ENCODE measurements at regions not wholly inside any gene's neighbourhood (a gene's known extent, or its start where the extent isn't known, plus 50 kb on each side); places are given as distances from the start of the nearest gene placed in this dataset.

DNA sequence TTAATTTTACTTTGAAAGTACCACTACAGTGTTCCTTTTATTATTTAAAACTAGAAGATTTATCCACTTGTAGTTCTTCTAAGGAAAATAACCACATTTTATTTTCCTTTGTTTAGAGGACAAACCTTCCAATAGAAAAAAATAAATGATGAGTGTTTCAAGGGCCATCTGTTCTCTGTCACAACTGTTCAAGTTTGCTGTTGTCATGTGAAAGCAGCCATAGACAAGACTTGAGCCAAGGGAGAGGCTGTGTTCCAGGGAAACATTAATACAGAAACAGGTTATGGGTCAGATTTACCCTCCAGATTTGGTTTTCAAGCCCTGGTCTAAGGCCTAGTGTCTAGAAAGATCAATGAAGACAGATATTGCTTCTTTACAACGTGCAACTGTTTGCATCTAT lies 463.6 kb downstream of the C6orf118 start:
- ATAC-seq: no peak
- TF ChIP-seq OSR1 (CRISPR knock-in tag; IDR thresholded peaks at IDR 0.05) (no peak), RARB (CRISPR knock-in tag; IDR thresholded peaks at IDR 0.05) (no peak), BACH2 (CRISPR knock-in tag; IDR thresholded peaks at IDR 0.05; ENCODE audit: borderline replicate concordance) (no peak), ESRRG (CRISPR knock-in tag; IDR thresholded peaks at IDR 0.05) (no peak), GLIS3 (CRISPR knock-in tag; IDR thresholded peaks at IDR 0.05) (no peak), ARNTL (CRISPR knock-in tag; IDR thresholded peaks at IDR 0.05; ENCODE audit: borderline replicate concordance, low read depth) (no peak), PPARA (CRISPR knock-in tag; IDR thresholded peaks at IDR 0.05; ENCODE audit: borderline replicate concordance) (no peak), ZFP30 (CRISPR knock-in tag; IDR thresholded peaks at IDR 0.05) (no peak), CSDC2 (CRISPR knock-in tag; IDR thresholded peaks at IDR 0.05) (no peak), ZNF70 (CRISPR knock-in tag; IDR thresholded peaks at IDR 0.05) (no peak), ZNF565 (CRISPR knock-in tag; conservative IDR thresholded peaks at IDR 0.05; ENCODE audit: low read depth) (no peak), ZFP3 (CRISPR knock-in tag; IDR thresholded peaks at IDR 0.05) (no peak), SNAI2 (CRISPR knock-in tag; IDR thresholded peaks at IDR 0.05) (no peak), ZNF8 (CRISPR knock-in tag; IDR thresholded peaks at IDR 0.05) (no peak), TCF4 (CRISPR knock-in tag; IDR thresholded peaks at IDR 0.05; ENCODE audit: borderline replicate concordance) (no peak)
- TF ChIP-seq, protein P1, sequence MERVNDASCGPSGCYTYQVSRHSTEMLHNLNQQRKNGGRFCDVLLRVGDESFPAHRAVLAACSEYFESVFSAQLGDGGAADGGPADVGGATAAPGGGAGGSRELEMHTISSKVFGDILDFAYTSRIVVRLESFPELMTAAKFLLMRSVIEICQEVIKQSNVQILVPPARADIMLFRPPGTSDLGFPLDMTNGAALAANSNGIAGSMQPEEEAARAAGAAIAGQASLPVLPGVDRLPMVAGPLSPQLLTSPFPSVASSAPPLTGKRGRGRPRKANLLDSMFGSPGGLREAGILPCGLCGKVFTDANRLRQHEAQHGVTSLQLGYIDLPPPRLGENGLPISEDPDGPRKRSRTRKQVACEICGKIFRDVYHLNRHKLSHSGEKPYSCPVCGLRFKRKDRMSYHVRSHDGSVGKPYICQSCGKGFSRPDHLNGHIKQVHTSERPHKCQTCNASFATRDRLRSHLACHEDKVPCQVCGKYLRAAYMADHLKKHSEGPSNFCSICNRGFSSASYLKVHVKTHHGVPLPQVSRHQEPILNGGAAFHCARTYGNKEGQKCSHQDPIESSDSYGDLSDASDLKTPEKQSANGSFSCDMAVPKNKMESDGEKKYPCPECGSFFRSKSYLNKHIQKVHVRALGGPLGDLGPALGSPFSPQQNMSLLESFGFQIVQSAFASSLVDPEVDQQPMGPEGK (CRISPR knock-in tag; IDR thresholded peaks at IDR 0.05; ENCODE audit: borderline replicate concordance): no peak
- TF ChIP-seq, protein P2, sequence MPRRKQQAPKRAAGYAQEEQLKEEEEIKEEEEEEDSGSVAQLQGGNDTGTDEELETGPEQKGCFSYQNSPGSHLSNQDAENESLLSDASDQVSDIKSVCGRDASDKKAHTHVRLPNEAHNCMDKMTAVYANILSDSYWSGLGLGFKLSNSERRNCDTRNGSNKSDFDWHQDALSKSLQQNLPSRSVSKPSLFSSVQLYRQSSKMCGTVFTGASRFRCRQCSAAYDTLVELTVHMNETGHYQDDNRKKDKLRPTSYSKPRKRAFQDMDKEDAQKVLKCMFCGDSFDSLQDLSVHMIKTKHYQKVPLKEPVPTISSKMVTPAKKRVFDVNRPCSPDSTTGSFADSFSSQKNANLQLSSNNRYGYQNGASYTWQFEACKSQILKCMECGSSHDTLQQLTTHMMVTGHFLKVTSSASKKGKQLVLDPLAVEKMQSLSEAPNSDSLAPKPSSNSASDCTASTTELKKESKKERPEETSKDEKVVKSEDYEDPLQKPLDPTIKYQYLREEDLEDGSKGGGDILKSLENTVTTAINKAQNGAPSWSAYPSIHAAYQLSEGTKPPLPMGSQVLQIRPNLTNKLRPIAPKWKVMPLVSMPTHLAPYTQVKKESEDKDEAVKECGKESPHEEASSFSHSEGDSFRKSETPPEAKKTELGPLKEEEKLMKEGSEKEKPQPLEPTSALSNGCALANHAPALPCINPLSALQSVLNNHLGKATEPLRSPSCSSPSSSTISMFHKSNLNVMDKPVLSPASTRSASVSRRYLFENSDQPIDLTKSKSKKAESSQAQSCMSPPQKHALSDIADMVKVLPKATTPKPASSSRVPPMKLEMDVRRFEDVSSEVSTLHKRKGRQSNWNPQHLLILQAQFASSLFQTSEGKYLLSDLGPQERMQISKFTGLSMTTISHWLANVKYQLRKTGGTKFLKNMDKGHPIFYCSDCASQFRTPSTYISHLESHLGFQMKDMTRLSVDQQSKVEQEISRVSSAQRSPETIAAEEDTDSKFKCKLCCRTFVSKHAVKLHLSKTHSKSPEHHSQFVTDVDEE (CRISPR knock-in tag; IDR thresholded peaks at IDR 0.05): no peak
- TF ChIP-seq, protein P3, sequence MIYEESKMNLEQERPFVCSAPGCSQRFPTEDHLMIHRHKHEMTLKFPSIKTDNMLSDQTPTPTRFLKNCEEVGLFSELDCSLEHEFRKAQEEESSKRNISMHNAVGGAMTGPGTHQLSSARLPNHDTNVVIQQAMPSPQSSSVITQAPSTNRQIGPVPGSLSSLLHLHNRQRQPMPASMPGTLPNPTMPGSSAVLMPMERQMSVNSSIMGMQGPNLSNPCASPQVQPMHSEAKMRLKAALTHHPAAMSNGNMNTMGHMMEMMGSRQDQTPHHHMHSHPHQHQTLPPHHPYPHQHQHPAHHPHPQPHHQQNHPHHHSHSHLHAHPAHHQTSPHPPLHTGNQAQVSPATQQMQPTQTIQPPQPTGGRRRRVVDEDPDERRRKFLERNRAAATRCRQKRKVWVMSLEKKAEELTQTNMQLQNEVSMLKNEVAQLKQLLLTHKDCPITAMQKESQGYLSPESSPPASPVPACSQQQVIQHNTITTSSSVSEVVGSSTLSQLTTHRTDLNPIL (CRISPR knock-in tag; IDR thresholded peaks at IDR 0.05; ENCODE audit: low read depth): no peak
- TF ChIP-seq, protein P4, sequence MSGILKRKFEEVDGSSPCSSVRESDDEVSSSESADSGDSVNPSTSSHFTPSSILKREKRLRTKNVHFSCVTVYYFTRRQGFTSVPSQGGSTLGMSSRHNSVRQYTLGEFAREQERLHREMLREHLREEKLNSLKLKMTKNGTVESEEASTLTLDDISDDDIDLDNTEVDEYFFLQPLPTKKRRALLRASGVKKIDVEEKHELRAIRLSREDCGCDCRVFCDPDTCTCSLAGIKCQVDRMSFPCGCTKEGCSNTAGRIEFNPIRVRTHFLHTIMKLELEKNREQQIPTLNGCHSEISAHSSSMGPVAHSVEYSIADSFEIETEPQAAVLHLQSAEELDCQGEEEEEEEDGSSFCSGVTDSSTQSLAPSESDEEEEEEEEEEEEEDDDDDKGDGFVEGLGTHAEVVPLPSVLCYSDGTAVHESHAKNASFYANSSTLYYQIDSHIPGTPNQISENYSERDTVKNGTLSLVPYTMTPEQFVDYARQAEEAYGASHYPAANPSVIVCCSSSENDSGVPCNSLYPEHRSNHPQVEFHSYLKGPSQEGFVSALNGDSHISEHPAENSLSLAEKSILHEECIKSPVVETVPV (CRISPR knock-in tag; IDR thresholded peaks at IDR 0.05): no peak

DNA sequence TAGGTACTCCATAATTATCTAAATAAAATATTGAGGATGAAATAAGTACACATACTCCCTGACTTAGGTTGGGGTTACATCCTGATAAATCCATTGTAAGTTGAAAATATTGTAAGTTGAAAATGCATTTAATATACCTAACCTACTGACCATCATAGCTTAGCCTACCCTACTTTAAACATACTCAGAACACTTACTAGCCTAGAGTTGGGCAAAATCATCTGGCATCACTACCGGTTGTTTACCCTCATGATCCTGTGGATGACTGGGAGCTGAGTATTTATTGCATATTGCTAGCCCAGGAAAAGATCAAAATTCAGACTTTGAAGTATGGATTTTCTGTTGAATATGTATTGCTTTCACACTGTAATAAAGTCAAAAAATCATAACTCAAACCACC lies 467.3 kb downstream of the C6orf118 start:
- TF ChIP-seq ZNF70 (CRISPR knock-in tag; IDR thresholded peaks at IDR 0.05): no peak
- TF ChIP-seq, protein P3 (CRISPR knock-in tag; IDR thresholded peaks at IDR 0.05; ENCODE audit: low read depth): no peak
- TF ChIP-seq OSR1 (CRISPR knock-in tag; IDR thresholded peaks at IDR 0.05): no peak
- no peak for TF ChIP-seq CSDC2 (CRISPR knock-in tag; IDR thresholded peaks at IDR 0.05)
- TF ChIP-seq, protein P2 (CRISPR knock-in tag; IDR thresholded peaks at IDR 0.05): no peak
- no peak for TF ChIP-seq ZNF565 (CRISPR knock-in tag; conservative IDR thresholded peaks at IDR 0.05; ENCODE audit: low read depth)
- no peak for ATAC-seq

Measured in SK-N-SH treated with all-trans-retinoic acid at 6 μM for 48 hours (cell line).